PC-3 (cell line): ENCODE measurements at regions not wholly inside any gene's neighbourhood (a gene's known extent, or its start where the extent isn't known, plus 50 kb on each side); places are given as distances from the start of the nearest gene placed in this dataset.

Experiments used
- EZH2 ChIP-seq: fragments of 300-600 bp; sonication (generic); IDR thresholded peaks from one replicate; pipeline ENCODE4 v1.6.1; 2017; ENCODE audit warnings: antibody characterized with exemption, mild to moderate bottlenecking, low read length; ENCODE audit not compliant: unreplicated experiment
- TF ChIP-seq, protein P1 (sequence below): fragments of 300-600 bp; sonication (generic); conservative IDR thresholded peaks from 2 replicates; pipeline ENCODE4 v1.5.1; 2017; ENCODE audit warnings: antibody characterized with exemption, low read depth, mild to moderate bottlenecking, low read length

- TF ChIP-seq, protein P1, sequence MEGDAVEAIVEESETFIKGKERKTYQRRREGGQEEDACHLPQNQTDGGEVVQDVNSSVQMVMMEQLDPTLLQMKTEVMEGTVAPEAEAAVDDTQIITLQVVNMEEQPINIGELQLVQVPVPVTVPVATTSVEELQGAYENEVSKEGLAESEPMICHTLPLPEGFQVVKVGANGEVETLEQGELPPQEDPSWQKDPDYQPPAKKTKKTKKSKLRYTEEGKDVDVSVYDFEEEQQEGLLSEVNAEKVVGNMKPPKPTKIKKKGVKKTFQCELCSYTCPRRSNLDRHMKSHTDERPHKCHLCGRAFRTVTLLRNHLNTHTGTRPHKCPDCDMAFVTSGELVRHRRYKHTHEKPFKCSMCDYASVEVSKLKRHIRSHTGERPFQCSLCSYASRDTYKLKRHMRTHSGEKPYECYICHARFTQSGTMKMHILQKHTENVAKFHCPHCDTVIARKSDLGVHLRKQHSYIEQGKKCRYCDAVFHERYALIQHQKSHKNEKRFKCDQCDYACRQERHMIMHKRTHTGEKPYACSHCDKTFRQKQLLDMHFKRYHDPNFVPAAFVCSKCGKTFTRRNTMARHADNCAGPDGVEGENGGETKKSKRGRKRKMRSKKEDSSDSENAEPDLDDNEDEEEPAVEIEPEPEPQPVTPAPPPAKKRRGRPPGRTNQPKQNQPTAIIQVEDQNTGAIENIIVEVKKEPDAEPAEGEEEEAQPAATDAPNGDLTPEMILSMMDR, result no peak
- no peak for TF ChIP-seq EZH2
Measured at GRCh38 chr20:23248461-23248882, 102.1 kb upstream of the NXT1 start.
